ENCODE measurements at regions not wholly inside any gene's neighbourhood (a gene's known extent, or its start where the extent isn't known, plus 50 kb on each side); places are given as distances from the start of the nearest gene placed in this dataset.

DNA sequence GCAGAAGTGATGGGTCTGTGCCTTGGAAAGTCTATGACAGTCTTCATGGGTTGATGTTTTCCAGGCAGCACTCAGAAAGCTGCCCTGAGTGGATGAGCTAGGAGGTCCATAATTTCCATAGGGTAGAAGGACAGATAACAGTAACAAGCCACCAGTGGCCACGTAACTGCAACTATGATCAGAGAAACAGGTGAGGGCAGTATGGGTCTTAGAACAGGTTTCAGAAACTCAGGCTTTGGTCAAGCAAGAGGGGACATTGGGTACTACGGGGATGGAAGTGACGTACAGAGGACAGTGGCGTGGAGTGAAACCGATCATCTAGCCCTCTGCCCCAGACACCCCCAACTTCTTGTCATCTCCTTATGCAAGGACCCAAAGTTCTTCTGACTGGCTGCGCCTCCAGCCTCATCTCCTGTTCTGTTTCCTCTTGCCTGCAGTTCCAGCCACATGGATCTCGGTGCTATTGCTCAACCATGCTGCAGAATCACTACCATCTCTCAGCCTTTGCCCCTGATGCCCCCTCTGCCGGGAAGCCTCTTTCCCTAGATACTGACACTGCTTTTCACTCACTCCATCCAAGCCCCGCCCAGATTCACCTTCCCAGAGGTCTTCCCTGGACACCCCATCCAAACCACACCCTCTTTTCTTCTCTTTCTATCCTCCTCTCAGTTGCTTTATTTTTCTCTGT lies 123.4 kb downstream of the MFAP3L start:
- in situ Hi-C loops (cut with MboI): no loop called here
- WGBS (ENCODE audit: insufficient coverage, insufficient replicate concordance, low lambda C conversion rate, missing lambda C conversion rate): 19% methylated on average over 9 of the region's 9 CpGs

More for the DNA sequence above, 123.4 kb downstream of the MFAP3L start:
- Histone ChIP-seq H4K20me1 (ENCODE audit: control insufficient read depth, insufficient read depth) (no peaks in the 10 kb centered on the region), H3K4me1 (ENCODE audit: control insufficient read depth, insufficient read depth, low read length) (no peaks in the 10 kb centered on the region), H2AFZ (ENCODE audit: control insufficient read depth, low read depth, low read length) (no peak overlapping the region), H3K4me3 (no peak overlapping the region), H3K27ac (ENCODE audit: control insufficient read depth, insufficient read depth) (no peak overlapping the region), H3K79me2 (ENCODE audit: control insufficient read depth, insufficient read depth, low read length) (no peaks in the 10 kb centered on the region), H3K9ac (ENCODE audit: control insufficient read depth, insufficient read depth, low read length) (no peak overlapping the region), H3K36me3 (ENCODE audit: control insufficient read depth in 2 of 2, insufficient read depth in 2 of 2, low read length in 1 of 2) (no peaks in the 10 kb centered on the region), H3K9me3 (replicated peaks; ENCODE audit: control insufficient read depth, insufficient read depth, low read length) (no peaks in the 10 kb centered on the region), H3K27me3 (replicated peaks in 1 of 2; ENCODE audit: control insufficient read depth in 2 of 2, insufficient read depth in 2 of 2, low read length in 1 of 2) (no peaks in the 10 kb centered on the region), H3K4me2 (ENCODE audit: control insufficient read depth, insufficient read depth) (no peak overlapping the region)
- intact Hi-C loops (cut with micrococcal nuclease; ENCODE audit: unreplicated experiment): no loop called here
- ChIA-PET RAD21 (ENCODE audit: unreplicated experiment) (no interaction called here), CTCF (no interaction called here), SMC1A (ENCODE audit: uncharacterized antibody, unreplicated experiment) (interaction anchor here (0.6 kb wide), 1 partner anchor 20 kb away, joined by 4 read pairs; no protein-coding TSS in a partner anchor), POLR2A (no interaction called here)
- TF ChIP-seq FOS (IDR thresholded peaks at IDR 0.05; ENCODE audit: borderline replicate concordance, extremely low read depth, insufficient read length) (no peak), NFYA (IDR thresholded peaks at IDR 0.05; ENCODE audit: borderline replicate concordance, low read depth, low read length) (no peak), RFX5 (IDR thresholded peaks at IDR 0.05; ENCODE audit: low read depth, low read length) (no peak), NBN (IDR thresholded peaks at IDR 0.05) (no peak), SIX5 (IDR thresholded peaks at IDR 0.05; ENCODE audit: low read depth, low read length, severe bottlenecking) (no peak), MXI1 (IDR thresholded peaks at IDR 0.05; ENCODE audit: low read depth, low read length) (no peak), ZZZ3 (IDR thresholded peaks at IDR 0.05; ENCODE audit: control insufficient read depth, insufficient read length, low read depth) (no peak), HDGF (IDR thresholded peaks at IDR 0.05) (no peak), HDAC6 (IDR thresholded peaks at IDR 0.05; ENCODE audit: unreplicated experiment) (no peak), PAX8 (IDR thresholded peaks at IDR 0.05) (no peak), SREBF2 (IDR thresholded peaks at IDR 0.05; ENCODE audit: low read length) (no peak), NR2C2 (IDR thresholded peaks at IDR 0.05; ENCODE audit: borderline replicate concordance, control insufficient read depth, insufficient read length, low read depth) (no peak), JUNB (IDR thresholded peaks at IDR 0.05) (no peak), IKZF2 (IDR thresholded peaks at IDR 0.05) (no peak)
- TF ChIP-seq, protein P1, sequence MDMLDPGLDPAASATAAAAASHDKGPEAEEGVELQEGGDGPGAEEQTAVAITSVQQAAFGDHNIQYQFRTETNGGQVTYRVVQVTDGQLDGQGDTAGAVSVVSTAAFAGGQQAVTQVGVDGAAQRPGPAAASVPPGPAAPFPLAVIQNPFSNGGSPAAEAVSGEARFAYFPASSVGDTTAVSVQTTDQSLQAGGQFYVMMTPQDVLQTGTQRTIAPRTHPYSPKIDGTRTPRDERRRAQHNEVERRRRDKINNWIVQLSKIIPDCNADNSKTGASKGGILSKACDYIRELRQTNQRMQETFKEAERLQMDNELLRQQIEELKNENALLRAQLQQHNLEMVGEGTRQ (IDR thresholded peaks at IDR 0.05; ENCODE audit: borderline replicate concordance, low read depth, low read length): no peak
- TF ChIP-seq, protein P2, sequence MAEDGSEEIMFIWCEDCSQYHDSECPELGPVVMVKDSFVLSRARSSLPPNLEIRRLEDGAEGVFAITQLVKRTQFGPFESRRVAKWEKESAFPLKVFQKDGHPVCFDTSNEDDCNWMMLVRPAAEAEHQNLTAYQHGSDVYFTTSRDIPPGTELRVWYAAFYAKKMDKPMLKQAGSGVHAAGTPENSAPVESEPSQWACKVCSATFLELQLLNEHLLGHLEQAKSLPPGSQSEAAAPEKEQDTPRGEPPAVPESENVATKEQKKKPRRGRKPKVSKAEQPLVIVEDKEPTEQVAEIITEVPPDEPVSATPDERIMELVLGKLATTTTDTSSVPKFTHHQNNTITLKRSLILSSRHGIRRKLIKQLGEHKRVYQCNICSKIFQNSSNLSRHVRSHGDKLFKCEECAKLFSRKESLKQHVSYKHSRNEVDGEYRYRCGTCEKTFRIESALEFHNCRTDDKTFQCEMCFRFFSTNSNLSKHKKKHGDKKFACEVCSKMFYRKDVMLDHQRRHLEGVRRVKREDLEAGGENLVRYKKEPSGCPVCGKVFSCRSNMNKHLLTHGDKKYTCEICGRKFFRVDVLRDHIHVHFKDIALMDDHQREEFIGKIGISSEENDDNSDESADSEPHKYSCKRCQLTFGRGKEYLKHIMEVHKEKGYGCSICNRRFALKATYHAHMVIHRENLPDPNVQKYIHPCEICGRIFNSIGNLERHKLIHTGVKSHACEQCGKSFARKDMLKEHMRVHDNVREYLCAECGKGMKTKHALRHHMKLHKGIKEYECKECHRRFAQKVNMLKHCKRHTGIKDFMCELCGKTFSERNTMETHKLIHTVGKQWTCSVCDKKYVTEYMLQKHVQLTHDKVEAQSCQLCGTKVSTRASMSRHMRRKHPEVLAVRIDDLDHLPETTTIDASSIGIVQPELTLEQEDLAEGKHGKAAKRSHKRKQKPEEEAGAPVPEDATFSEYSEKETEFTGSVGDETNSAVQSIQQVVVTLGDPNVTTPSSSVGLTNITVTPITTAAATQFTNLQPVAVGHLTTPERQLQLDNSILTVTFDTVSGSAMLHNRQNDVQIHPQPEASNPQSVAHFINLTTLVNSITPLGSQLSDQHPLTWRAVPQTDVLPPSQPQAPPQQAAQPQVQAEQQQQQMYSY (CRISPR knock-in tag; IDR thresholded peaks at IDR 0.05): no peak
- no TSS peak for BruUV-seq (replicated peaks)
- ATAC-seq (peak; percentile 41; the same call in 2 of the 3 replicates), DNase-seq (ENCODE audit: low read depth, low spot score) (no peak), FAIRE-seq (no peak)

All from GM12878 (cell line).